Retina (tissue), 1 donor: ENCODE measurements at regions not wholly inside any gene's neighbourhood (a gene's known extent, or its start where the extent isn't known, plus 50 kb on each side); places are given as distances from the start of the nearest gene placed in this dataset.
"Not testable (repeated sequence)": the region's sequence is repeated elsewhere in the genome, so short reads cannot be mapped to it uniquely, and the experiment has no call there.

Source experiments
- DNase-seq: peaks from one replicate; pipeline ENCODE4 v3.0.0-alpha.2; 2016

GRCh38 chr2:89537862-89538261, 846.4 kb downstream of the RPIA start:
- DNase-seq = not testable (repeated sequence)

DNA sequence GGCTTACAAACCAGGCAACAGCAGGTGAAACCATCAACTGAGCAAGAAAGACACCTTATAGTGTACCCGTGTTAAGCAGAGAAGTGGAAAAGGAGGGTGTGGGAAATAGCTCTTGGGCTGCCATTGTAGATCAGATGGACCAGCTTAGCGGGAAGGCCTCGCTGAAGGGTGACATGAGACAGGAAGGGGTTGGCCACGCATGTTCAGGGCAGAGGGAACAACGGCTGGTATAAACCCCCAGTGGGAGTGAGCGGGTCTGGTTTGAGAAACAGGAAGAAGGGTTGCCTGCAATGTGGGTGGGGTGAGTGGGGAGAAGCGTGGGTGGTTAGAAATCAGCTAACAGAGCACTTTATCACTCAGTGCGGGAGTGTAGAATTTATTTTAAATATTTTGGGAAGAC, 852.6 kb downstream of the RPIA start:
- not testable (repeated sequence) for DNase-seq

DNA sequence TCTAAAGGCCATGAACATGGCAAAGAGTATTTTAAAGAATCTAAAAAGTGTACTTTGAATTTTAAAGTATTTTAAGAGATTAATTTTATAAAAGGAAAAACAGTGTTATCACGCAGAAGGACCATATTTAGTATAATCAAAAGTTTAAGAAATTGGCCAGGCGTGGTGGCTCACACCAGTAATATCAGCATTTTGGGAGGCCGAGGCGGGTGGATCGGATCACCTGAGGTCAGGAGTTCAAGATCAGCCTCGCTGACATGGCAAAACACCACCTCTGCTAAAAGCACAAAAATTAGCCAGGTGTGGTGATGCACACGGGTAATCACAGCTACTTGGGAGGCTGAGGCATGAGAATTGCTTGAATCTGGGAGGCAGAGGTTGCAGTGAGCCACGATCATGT, 887.7 kb downstream of the RPIA start:
- DNase-seq = not testable (repeated sequence)

- not testable (repeated sequence) for DNase-seq
Measured at GRCh38 chr2:89582816-89583215, 891.3 kb downstream of the RPIA start.

- DNase-seq = not testable (repeated sequence)
Measured at GRCh38 chr2:89584046-89584445, 892.6 kb downstream of the RPIA start.

DNA sequence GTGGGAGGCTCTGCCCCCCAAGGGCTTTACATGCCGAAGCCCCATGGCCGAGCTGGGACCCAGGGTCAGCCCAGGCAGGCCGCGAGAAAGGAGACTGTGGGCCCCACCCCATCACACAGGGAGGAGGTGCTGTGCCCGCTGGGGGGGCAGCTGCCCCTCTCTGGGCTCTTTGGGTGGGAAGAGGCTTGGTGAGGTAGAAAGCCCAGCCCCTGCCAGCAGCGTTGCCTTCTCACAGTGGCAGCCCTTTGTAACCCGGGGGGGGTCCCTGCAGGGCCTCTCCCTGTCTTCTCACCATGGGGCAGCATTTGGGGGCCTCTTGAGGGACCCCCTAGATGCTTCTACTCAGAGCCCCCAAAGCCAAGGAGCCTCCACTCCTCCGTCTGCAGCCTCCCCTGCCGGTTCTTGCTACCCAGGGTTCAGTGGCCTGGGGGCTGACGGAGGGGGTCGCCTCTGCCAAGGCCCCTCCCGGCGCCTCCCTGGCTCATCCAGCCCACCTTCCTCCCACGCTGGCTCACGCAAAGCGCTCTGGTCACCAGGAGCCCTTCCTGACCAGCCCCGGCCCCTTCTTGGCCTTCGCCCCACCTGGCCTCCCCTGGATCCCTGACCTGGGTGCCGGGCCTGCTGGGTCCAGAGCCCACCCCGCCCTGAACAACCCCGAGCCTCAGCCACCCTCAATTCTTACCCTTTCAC, 893.5 kb downstream of the RPIA start:
- DNase-seq = peak; percentile 2

GRCh38 chr2:89585558-89585920, 894.1 kb downstream of the RPIA start:
- DNase-seq = peak; percentile 84

GRCh38 chr2:89599843-89600242, 908.4 kb downstream of the RPIA start:
- not testable (repeated sequence) for DNase-seq

DNA sequence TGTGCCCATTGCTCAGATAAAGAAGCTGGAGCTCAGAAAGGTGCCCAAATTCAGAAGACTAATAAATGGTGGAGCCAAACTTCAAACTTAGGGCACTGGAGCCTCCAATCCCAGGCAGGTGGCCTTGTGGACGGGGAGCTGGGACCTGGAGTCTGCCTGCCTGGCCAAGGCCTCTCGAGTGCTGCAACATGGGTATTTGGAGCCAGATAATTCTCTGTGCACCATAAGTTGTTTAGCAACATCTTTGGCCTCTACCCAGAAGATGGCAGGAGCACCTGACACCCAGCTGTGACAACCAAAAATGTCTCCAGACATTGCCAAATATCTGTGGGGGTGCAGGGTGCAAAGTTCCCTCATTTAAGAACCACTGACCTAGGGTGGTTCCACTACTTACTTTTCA, 915.0 kb downstream of the RPIA start:
- DNase-seq = not testable (repeated sequence)

- not testable (repeated sequence) for DNase-seq
Measured at GRCh38 chr2:89610207-89610926, 918.9 kb downstream of the RPIA start.

GRCh38 chr2:89610927-89611515, 919.5 kb downstream of the RPIA start:
- DNase-seq = peak; percentile 5

DNA sequence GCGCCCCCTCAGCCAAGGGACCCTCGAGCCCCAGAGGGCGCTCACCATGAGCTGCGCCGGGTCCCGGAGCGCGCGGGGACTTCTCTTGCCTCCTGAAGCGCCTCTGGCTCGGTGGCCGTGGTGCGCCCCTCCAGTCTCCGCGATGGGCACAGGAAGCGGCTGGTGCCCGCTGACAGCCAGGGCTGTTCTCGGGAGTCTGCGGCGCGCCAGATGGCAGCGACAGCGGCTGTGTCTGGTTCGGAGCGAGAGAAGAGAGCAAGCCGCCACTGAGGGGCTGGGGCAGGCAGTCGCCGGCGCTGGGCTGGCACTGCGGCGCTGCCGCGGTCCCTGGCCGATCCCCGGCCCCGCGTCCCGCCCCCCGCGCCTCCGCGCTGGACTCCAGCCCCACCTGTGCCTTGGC, 920.2 kb downstream of the RPIA start:
- peak; percentile 32 for DNase-seq

GRCh38 chr2:89649268-89649667, 957.8 kb downstream of the RPIA start:
- DNase-seq = not testable (repeated sequence)

DNA sequence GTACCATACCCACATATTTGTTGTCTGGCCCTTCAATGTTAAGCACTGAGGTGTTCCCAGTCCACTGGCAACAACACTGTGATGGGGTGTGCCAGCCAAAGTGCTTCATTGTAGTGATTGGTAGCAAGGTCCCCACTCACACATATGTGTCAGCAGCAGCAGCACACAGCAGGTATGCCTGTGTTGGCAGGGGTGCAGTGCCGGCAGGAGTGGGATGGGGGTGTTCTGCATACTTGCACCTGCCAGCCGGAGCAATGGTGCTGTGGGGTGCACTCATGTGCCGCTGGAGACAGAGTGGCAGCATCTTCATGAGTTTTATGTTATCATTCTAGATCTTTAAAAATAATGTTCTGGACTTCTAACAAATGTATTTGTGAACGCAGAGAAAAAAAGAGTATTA, 987.8 kb downstream of the RPIA start:
- DNase-seq = not testable (repeated sequence)
